SIG-M5 treated with dmso at 0.1 percent for 504 hours (cell line): ENCODE measurements at regions not wholly inside any gene's neighbourhood (a gene's known extent, or its start where the extent isn't known, plus 50 kb on each side); places are given as distances from the start of the nearest gene placed in this dataset.

ENCODE experiments used
- DNase-seq: peaks from one replicate; lab custom pipeline; 2025; ENCODE audit not compliant: unreplicated experiment; lab: John Stamatoyannopoulos, UW

DNA sequence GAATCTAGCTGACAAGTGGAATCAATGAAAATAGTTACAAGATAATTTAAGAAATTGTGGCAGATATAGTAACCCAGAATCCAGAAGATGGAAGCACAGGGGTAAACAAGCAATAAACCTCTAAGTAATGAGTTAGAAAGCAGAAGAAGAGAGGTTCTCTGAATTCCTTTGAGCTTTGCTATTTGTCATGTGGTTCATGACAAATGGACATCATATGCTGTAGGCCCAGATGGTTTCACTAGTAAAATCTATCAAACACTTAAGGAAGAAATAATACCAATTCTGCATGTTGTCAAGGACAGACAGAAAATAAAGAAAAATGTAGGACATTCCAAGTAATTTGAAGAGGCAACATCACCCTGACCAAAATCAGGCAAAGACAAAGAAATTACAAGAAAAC lies 480.8 kb upstream of the INTU start:
- DNase-seq, result no peak

DNA sequence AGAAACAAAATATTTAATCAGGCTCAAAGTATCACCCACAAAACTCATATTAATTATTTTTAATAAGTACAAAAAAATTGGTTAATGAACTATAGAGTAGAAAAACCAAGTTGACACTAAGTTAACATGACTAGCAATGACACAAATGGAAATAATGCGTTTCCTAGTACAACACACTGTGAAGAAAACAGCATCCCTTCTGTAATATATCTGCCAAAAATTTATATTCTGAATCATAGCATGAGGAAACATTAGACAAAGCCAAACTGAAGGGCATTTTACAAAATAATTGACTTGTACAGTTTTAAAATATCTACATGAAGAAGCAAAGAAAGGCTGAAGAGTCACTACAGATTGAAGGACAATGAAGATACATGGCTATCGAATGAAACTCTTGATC lies 477.6 kb upstream of the INTU start:
- no peak for DNase-seq

GRCh38 chr4:127155555-127155954 lies 477.2 kb upstream of the INTU start:
- DNase-seq, result no peak

DNA sequence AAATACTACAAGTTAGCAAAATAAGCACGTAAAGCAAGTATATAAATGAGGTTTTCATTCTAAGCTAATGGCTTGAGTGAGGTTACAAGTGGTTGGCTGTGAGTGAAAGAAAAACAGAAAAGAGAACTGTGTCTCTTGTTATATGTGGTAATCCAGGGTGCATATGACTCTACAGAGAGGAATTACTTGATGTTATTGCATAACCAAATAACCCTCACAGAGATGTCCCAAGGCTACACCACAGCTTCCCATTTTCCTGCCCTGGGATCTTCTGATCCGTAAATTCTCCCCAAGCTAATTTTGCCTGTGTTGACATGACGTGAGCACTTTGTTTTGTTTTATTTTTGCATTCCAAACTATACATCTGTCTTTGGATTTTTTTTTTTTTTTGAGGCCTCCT lies 470.0 kb upstream of the INTU start:
- peak; percentile 88 for DNase-seq

- no peak for DNase-seq
Measured at GRCh38 chr4:127165971-127166370, 466.8 kb upstream of the INTU start.

DNA sequence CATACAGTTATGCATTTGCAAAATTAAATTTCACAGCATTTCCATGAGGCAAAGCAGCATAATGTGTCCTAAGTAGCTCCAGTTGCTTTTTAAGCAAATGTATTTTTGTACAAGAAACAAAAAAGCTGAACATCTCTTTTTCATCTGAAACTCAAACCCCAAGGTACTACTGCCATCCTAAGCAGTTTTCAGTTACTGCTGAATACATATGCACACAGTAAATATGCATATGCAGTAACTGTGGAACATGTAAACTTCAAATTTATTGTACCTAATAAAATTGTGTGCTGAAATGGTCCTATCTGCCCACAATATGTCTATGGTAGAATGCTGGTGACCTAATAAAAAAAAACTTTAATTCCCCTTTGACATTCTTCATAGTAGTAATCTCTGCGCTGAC lies 458.6 kb upstream of the INTU start:
- no peak for DNase-seq

GRCh38 chr4:127174616-127175015 lies 458.1 kb upstream of the INTU start:
- DNase-seq, result no peak

GRCh38 chr4:127179256-127180087 lies 453.3 kb upstream of the INTU start:
- no peak for DNase-seq

GRCh38 chr4:127181001-127181400 lies 451.8 kb upstream of the INTU start:
- DNase-seq, result no peak

DNA sequence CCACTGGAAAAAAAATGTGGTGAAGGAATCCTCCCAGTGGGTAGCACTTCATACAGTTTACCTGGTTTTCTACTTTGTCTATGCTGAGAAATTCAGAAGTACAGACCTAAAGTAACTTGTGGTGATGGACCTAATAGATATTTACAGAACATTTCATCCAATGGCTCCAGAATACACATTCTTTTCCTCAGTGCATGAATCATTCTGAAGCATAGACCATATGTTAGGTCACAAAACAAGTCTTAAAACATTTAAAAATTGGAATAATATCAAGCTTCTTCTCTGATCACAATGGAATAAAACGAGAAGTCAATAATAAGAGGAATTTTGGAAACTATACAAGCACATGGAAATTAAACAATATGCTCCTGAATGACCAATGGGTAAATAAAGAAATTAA lies 450.1 kb upstream of the INTU start:
- DNase-seq, result no peak

- peak; percentile 2 for DNase-seq
Measured at GRCh38 chr4:127188847-127189246, 443.9 kb upstream of the INTU start.

- no peak for DNase-seq
Measured at GRCh38 chr4:127194281-127194680, 438.5 kb upstream of the INTU start.

DNA sequence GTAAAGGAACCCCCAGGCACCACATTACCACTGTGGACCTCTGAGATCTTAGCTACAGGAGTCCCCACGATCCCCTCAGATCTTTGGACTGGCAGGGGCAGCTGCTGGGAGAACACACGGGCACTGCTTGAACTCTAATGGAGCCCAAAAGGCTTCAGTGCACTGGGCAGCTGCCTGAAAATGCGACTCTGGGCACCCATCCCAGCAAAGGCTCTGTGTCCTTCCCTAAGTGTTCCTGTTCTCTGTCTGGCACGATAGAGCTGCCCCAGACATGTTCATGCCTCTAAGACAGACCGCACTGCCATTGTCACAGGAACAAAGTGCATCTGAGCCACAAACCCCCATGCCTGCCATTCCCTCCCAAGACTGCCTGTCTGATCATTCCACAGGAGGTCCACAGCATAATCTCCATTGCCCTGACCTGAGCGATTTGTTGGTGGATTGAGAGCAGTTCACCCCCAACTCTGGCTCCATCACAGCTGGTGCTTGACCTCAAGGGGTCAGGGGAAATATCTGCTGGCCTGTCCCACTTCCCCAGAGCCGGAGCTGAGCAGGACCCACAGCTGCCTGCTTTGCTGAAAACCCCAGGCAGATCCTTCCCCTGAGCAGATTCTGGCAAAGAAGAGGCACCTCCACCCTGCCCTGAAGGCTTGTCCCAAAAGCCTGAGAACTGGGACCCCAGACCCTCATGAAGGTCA lies 436.0 kb upstream of the INTU start:
- DNase-seq, result no peak

- DNase-seq, result no peak
Measured at GRCh38 chr4:127203562-127204200, 429.1 kb upstream of the INTU start.

DNA sequence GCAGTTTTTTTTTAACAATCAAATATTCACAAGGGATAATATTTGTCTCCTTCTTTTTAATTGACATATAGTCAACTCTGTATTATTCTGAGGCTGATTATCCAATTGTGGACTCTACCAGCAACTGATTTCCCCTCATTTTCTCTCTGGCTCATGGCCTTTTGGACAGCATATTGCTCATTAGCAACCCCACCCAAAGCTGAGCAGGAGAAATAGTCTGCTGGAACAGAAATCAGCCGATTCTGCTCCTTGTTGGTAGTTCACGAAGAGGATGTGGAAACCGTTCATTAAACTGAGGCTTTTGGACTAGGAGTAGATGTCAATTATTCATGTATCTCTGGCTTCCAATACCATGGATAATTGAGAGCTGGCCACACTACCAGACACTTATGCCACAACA lies 428.4 kb upstream of the INTU start:
- DNase-seq, result no peak

DNA sequence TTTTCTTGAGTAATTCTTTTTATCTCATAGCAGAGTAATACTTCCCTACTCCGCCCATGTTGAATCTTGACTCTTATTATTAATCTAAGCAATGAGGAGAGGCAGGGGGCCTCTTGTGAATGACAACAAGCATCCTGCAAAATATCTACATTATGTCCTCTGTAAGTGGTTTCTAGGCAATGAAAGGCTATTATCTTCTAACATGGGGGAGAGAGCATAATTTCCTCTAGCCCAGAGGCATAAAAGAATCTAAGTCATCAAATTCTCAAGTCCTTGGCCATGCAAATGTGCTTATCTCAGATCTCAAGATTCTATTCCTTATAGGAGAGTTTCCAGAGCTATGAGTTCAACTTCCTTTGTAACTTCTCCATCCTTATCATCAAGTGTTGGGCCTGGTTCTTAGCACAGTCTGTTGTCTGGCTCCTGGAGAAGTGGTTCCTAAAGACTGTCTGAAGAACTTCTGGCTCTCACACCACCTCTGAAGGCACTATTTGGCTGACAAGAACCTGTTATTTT lies 423.1 kb upstream of the INTU start:
- DNase-seq, result no peak

DNA sequence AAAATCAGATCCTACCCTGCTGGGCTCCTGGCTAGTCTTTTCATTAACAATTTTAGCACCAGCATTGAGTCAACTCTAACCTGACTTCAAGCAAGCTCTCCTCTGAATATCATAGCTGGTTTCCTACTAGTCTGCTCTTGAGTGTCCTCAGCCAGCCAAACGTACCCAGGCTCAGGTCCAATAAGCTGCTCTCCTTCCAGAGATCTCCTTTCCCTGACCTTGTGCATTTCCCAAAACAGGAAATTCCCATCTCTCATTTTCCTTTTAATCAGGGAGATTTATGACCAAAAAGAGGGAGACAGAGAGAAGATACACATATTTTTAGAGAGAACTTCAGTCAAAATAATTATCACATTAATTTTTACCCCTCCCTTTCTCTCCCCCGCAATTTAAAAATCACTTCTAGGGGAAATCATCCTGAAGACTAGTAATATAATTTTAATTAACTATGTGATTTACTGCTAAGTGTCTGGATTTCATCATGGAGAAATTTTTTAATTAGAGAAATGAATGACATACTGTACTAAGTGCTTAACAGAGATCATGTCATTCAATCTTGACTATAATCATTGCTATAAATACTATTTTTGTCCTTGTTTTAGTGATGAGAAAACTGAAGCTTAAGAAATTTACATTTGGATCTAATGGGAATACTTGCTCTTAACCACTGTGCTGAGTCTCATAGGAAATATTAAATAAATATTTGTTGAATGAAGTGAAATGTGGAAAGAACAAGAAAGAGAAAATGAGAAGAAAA lies 421.7 kb upstream of the INTU start:
- DNase-seq, result no peak

DNA sequence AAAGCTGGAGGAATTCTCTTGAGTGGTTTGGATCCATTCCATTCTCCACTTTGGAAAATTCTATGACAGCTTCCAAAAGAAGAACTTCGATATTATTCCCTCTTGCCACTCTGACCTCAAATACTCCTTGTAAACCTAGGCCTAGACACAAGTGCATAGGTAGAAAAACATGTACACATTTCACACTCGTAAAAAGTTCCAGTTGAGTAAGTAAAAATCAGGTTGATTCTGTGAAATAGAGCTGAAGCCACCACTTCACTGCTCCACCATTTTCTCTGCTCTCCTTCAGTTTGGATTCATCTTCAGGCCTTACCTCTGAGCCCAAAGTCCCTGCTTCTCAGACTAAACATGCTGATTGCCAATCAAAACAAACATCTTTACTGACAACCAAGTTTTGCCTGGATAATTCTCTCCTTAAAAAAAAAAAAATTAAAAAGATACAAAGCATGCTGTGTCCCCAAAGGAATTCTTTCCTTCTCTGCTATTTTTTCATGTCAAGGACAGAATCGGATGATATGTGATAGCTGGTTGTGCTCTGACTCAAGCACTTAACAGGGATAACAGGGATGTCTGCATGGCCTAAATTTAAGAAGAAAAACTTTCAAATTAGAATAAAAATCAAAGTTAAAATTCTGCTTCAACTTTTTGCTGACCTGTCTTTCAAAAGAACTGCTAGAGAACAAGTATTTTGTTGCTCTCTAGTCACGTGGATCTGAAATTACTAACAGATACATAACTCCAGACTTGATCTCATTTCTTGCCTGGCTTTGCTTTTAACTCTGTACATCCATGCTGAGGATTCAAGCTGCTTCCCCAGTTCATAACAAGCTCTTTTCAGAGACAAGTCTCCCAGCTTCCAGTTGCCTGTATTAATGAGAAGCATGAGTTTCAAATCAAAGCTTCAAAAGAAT lies 420.9 kb upstream of the INTU start:
- DNase-seq, result no peak

- no peak for DNase-seq
Measured at GRCh38 chr4:127212701-127213100, 420.1 kb upstream of the INTU start.

GRCh38 chr4:127214016-127214415 lies 418.7 kb upstream of the INTU start:
- DNase-seq, result no peak
